UCSD-AML1 (cell line): ENCODE measurements at regions not wholly inside any gene's neighbourhood (a gene's known extent, or its start where the extent isn't known, plus 50 kb on each side); places are given as distances from the start of the nearest gene placed in this dataset.
A peak's percentile ranks its signal among the peaks of the same experiment; 100 is the strongest.

ENCODE experiments used
- DNase-seq: peaks from one replicate; lab custom pipeline; 2025; ENCODE audit not compliant: unreplicated experiment; lab: John Stamatoyannopoulos, UW

DNA sequence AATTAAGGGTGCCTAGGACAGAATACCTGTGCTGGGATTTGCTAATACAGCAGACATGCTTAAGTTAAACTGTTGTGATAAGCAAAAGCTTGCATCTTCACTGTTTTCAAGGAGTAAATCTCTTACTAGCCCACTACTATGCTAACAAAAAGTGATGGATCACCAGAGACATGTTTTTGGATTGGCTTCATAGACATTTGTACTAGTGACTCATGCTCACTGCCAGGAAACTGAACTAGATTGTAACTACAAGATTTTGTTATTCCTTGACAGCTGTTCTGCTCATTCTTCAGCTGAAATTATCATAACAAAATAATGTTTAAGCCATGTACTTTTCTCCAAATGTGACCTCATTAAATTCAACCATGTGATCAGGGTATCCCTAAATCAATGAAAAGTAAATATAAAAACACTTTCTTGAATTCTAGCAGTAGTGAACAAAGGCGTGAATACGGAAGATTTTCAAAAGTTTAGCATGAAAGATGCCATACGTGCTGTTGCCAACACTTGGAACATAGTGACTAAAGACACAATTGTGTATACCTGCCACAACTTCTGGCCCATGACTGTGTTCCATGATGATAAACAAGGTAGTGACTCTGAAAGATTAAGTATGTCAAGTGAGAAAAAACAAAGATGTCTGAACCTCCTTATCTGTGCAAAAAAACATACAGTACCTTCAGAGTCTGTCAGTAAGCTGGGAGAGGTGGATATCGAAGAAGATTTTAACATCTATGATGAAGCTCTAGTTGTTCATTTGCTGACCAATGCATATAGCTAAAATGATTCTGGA is 154.0 kb downstream of the BTC start:
- no peak for DNase-seq

DNA sequence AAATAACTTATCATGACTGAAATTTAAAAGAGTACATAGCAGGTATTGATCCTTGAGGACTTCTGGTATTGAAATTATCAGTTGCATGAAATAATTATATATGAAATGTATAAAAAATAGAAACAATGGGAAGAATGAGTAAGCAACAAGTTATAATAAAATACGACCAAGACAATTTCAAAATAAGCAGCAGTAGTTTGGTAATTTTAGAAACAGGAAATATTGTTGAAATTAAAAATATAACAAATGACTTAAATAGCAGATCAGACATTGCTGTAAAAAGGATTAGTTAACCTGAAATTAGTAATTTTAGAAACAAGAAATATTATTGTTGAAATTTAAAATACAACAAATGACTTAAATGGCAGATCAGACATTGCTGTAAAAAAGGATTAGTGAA is 152.3 kb downstream of the BTC start:
- no peak for DNase-seq

DNA sequence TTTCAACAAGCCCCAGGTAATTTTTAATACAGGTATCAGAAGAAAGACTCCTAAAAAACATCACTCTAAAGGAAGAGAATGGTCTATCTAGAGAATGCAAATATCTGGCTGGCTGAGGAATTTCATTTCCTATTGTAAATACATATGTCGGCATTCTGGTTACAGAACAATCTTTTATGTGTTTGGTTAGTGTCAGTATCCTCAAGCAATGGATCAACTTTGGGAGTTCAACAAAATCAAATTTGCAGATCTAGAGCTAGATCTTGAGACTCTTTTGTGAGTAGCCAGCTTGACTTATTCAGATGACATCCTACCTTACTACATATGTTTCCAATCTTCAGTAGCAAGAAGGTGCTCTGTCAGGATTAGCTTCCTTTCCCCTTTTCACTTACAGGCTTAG is 145.1 kb downstream of the BTC start:
- DNase-seq: no peak

DNA sequence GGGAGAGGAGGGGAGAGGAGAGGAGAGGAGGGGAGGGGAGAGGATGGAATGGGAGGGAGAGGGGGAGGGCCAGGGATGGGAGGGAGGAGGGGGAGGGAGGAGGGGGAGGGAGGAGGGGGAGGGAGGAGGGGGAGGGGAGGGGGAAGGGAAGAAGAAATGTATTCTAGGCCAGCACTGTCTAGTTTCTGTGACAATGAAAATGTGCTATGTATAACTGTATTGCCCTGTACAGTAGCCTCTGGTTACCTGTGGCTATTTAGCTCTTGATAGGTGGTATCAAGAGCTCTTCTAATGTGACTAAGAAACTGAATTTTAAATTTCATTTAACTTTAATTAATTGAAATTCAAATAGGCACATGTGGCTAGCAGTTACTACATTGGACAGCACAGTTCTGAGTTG is 143.1 kb downstream of the BTC start:
- no peak for DNase-seq

DNA sequence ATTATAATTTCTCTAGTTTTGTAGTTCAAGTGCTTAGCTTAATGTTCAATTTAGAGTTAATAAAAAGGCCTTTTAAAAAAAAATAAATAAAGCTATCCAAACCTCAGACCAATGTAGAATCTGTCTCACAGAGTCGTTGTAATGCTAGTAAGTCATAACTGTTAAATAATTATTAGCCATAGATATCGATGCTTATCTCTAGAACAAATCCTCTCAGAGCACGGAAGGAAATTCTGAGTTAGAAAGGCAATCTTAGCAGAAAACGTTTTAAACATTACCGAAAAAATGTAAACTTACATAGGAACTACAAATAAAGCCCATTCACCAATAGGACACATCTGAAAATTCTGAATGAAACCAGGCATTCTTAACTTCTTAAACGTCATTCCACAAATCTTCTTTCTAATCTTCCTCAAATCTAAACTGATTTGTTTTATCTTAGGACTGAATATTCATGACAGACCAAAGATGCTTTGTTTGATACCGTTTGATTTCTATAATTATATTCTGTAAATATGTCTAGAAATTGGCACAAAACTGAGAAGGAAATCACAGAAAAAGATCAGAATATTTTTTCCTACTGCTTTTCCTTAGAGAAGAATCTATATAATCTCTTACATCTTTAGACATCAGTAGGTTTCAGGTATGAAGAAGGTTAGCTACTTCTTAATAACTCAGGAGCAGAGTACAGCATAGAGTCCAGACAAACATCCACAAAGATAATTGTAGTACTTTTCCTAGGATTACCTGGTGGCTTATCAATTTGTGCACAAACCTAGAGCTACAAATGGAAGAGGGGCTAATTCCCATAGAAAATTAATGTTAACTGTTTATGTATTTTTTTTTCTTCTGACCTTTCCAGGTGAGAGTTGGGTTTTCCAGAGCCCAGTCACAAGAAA is 140.7 kb downstream of the BTC start:
- DNase-seq: no peak

DNA sequence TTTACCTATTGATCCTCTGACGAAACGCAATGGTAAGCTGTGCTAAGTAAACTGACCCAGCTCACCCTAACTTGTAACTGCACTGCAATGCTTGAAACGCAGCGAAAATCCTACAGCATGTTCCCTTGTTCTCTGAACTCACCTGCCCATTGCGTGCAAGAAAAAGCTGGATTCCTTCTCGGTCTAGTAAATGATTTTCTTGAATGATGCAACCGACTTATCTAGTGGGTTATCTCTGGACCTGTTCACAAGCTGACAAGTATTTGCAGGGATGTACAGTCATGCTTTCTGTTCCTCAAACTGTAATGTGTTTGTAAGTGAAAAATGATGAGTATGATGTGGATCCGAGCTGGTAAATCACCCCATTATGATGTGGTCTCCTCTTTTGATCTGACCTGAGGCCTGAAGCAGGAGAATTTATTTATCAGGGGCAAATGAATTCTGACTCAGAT is 140.1 kb downstream of the BTC start:
- no peak for DNase-seq

DNA sequence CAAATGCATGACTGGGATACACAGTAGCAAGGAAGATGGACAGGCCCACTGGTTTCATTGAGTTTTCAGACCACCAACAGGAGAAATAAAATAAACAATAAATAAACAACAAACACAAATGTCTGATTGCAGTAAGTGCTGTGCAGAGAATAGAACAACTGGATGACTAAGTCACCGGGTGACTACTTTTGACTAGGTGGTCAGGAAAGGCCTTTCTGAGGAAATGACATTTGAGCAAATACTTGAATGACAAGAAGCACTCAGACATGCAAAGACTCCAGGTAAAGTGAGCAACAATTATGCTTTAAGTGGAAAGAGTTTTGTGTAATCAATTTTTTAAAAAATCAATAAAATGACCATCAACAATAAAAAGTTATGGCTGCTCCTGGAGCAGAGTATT is 137.7 kb downstream of the BTC start:
- no peak for DNase-seq

DNA sequence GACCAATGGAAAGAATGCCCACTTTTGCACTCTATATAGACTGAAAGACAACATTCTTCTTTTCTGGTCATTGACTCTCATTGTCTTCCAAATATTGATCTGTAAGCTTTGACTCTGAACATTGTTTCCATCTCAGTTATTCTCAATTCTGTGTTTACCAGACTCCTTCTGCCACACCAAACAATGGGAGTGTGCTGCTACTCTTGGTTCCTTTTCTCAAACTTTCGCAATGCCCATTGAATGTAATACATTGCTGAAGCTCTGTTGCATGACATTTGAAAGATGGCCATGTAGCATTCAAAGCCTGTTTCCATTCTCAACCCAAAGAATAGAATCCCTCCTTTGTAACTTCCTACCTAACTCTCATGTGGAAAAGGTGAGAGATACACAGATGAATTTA is 136.2 kb downstream of the BTC start:
- no peak for DNase-seq

DNA sequence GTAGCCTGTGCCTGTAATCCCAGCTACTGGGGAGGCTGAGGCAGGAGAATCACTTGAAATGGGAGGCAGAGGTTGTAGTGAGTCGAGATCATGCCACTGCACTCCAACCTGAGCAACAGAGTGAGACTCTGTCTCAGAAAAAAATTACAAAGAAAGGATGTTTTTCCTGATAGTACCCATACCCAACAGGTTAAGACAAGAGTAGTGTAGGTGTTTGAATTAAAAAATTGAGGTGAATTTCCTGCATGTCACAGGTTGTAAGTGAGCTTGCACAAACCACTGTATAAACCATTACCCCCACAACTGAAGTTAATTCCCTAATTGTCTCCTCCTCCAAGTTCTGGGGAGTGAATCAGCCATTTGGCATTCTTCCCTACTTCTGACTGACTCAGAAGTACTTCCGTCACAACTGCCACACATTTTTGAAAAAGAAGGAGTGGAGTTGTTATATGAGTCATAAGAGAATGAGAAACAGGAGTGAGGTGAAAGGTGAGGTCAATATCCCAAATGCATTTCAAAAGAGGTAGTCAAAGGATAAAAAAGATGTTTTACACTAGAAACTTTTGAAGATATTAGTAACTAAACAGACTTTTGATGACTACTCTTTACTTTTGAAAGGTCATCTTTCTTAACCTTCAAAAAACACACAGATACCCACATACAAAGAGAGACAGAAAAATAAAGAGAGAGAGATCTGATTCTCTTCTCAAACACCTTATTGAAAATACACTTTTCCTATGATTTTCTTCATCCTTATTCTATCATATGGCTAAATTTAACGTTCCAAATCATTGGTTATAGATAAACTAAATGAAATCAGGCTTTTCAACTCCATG is 134.5 kb downstream of the BTC start:
- no peak for DNase-seq

DNA sequence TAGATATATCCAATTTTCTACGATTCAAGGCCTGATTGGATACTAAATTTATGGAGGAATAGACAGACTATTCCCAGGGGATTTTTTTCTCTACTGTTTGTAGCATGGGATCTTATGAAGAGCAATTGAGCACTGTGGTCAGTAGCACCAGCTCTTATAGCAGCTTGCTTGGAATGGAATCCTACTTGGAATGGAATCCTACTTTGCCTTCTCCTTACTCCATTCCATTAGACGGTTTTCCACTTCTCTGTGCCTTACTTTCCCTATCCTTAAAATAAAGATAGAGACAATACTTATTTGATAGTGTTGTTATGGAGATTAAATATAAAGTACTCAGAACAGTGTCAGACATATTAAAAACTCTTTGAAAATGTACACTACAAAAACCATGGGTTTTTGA is 133.5 kb downstream of the BTC start:
- DNase-seq: no peak

DNA sequence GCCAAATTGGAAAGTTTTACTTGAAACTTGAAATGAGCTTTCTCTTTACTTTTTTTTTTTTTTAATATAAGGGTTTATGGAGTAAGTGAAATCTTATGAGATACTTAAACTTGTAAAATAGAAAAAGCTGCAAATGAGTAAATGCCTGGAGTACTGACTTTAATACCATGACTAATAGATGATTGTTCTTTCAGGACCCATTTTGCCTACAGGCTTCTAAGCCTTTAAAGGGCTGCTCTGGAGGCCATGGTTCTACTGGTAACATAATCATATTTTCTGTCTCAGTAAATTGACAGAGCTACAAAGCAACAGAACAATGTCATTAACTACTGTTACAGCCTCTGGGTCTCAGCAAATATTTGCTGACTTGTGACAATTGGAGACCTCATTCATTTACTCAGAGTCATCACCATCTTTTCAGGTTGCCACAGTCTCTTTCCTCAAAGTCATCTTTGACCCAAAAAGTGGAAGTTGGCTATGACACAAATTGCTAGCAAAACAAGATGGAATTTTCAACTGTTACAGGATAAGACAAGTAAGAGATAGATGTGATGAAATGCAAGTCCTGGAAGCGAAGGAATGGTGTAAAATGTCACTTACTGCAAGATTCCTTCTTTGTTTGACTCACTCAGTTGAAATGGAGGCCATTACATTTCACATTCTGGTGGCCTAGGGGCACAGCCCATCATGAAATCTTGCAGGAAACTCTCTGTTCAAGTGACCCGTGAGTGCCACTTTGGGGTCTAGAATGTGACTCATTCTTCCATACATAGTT is 132.7 kb downstream of the BTC start:
- no peak for DNase-seq

DNA sequence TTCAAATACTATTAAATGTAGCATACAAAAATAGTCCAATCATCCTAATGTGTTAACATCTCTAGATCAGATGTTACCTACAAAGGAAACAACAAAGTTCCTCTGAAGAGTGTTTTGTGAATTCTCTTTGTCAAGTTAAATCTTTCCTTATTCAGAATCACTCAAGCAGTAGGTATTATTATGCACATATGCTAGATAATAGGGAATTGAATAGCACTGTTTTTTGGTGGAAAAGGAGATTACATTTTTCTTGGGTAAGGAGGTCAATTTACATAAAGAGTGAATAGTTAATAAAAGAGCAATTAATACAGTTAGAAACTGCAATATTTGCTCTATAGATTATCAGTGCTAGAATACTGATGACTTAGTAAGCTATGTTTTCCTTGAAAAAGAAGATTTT is 130.7 kb downstream of the BTC start:
- DNase-seq: no peak

DNA sequence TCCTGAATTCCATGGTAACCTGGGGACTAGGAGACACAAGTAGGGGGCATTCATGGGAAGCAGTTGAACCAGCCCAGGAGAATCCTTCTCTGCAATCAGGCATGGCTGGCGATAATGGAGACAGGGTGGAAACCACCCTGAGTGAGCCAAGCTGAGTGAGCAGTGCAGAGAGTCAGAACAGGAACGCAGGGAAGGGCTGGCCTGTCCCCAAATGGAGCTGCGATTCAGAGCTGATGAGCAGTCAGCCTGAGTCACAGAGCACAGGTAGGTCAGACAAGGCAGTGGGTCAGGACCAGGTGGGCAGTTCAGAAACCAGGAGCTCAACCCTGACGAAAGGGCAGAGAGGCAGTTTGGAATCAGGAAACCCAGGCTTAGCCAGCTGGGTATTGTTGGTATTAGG is 129.0 kb downstream of the BTC start:
- no peak for DNase-seq

DNA sequence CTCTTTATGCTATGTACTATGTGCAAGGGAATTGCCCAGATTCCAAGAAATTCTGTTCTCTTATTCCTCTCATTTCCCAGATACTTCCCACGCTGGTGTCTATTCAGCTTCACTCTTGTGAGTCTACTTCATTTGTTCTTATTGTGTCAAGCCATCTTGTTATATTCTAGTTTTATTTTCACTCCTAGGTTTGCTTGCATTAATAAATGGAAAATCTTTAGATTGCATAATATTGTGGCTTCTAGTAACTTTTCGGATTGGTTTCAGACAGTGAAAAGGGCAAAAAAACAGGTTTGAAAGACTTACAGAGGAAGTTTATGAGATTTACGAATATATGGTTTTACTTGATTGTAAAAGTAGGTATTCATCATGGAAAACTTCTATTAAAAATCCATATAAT is 128.4 kb downstream of the BTC start:
- DNase-seq: no peak

DNA sequence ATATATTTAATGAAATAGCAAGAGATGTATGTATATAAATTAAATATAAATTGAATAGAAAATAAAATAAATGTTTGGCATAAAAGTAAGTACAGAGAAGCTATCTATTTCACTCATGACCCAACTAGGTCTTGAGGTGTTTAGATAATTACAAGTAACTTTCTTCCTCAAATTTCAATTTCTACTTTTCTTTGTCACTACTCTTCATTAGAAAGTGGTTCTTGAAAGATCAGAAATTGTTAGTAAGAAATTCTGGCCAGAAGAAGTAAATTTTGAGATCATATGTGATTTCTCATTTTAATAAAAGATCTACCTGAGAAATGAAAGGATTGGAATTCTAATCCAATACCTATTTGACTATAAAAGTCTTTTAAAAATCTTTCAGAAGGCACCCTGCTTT is 126.9 kb downstream of the BTC start:
- DNase-seq: no peak

DNA sequence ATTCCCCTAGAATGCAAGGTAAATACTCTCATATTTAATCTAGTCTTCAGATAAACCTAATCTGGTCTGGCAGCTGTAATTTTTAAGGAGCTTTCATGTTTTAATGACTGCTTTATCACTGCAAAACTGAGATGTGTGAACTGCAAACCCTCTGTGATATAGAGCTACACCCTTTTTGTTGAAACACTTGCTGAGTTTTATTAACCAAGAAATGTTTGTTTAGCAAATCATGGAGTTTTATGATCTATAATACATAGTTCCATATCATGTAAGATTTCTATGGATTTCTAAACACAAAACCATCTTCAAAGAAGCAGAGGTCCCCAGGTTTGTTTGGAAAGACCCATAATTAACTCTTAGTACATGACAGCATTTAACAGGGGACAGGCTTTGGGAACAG is 126.4 kb downstream of the BTC start:
- no peak for DNase-seq

DNA sequence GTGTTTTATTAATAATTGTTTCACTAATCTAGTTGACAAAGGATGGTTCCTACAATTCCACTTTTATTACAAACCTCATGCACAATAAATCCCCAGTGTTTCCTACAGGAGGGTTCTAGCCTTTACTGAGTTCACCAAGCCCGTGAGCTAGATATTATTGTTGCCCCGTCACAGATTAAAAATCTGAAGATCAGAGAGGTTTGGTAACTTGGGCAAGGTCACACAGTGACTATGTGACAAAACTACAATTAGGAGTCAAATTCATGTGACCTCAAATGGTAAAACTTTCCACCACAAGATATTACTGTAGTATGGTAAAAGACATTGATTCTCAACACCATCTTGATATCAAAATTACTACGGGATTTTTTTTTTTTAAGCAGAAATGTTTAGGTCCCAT is 124.6 kb downstream of the BTC start:
- no peak for DNase-seq

DNA sequence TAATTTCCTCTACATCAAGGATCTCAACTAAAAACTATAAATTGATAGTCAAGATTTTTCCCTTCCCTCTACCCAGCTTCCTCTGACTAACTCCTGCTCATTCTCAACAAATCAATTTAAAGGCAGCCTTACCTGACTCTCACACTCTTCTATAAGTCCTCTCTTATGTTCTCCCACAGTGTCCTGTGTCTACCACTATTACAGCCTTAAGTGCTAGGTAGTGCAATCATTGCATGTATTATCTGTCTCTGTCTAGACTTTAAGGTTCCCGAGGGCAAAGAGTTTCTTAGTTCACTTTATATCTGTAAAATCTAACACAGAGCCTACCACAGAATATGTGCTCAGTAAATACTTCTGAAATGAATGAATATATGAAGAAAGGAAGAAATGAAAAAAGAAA is 123.7 kb downstream of the BTC start:
- no peak for DNase-seq

DNA sequence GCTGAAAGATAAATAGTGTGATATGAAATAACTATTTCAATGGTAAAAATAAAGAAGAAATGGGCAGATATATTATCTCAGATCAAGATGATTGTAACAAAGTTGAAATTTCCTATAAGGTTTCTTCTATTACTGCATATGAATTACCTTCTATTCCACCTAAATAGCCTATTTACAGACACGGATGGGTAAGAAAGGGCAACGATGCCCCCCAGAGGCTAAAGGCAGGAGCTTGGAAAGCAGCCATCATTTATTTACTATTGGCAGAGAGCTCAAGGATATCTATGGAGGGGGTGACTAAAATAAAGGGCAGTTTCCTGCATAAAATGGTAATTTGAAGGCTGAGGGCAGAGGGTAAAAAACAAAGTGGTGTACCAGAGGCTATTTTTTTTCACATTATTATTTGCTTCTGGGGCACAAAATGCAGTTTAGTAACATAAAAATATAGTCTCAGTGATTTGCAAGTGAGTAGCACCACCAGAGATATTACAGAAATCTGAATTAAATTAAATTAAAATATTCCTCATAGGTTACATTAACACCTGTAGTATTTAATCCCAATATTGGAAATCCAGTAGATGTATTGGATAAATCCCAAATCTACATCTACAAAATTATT is 123.1 kb downstream of the BTC start:
- DNase-seq: peak; percentile 39

DNA sequence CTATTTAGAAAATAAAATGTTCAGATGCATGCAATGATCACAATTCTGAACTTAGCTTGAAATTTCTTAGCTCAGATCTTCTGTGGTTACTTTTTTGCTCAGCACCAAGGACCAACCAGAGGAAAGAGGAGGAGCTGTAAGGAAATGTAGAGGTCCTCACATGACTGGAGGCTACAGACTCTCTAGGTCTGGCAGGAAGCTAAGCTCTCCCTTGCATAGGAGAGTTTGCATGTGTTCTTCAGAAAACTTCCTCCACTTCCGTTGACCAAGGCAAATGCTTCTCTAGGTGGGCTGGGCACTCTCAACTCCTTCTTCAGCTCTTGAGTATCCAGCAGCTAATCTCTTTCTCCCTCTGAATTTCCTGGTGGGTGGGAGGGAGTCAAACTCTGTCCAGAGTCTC is 119.6 kb downstream of the BTC start:
- DNase-seq: peak; percentile 8
